Duodenal mucosa (tissue), 2 donors: ENCODE measurements at regions not wholly inside any gene's neighbourhood (a gene's known extent, or its start where the extent isn't known, plus 50 kb on each side); places are given as distances from the start of the nearest gene placed in this dataset.
A peak's percentile ranks its signal among the peaks of the same experiment; 100 is the strongest.

ENCODE experiments used
- H3K27ac ChIP-seq: one replicate; pipeline ENCODE4 v1.7.0; 2013; ENCODE audit warnings: low read depth, low read length
- H3K27me3 ChIP-seq, 2 donors: one replicate each; pipeline ENCODE4 v1.7.0; 2013; ENCODE audit warnings: low read length in 2 of 2, control low read depth in 1 of 2; ENCODE audit not compliant: insufficient read depth in 2 of 2, control insufficient read depth in 1 of 2
- H3K36me3 ChIP-seq, 2 donors: one replicate each; pipeline ENCODE4 v1.7.0; 2013; ENCODE audit warnings: low read length in 2 of 2, control low read depth in 1 of 2; ENCODE audit not compliant: insufficient read depth in 2 of 2, control insufficient read depth in 1 of 2
- H3K4me1 ChIP-seq, 2 donors: one replicate each; pipeline ENCODE4 v1.7.0; 2013; ENCODE audit warnings: low read length in 2 of 2, control low read depth in 1 of 2; ENCODE audit not compliant: insufficient read depth in 2 of 2, control insufficient read depth in 1 of 2
- H3K4me3 ChIP-seq, 2 donors: one replicate each; pipeline ENCODE4 v1.7.0; 2013; ENCODE audit warnings: low read length in 2 of 2, low read depth in 1 of 2
- H3K9ac ChIP-seq, 2 donors: one replicate each; pipeline ENCODE4 v1.7.0; 2013; ENCODE audit warnings: low read length in 2 of 2, low read depth in 1 of 2
- H3K9me3 ChIP-seq, 2 donors: one replicate each; pipeline ENCODE4 v1.7.0; 2013; ENCODE audit warnings: low read length in 2 of 2, control low read depth in 1 of 2; ENCODE audit not compliant: control insufficient read depth in 1 of 2

GRCh38 chr4:123851521-123851920 lies 454.9 kb downstream of the SPRY1 start:
- Histone ChIP-seq H3K4me1 (no peaks in the 10 kb centered on the region), H3K9me3 (no peaks in the 10 kb centered on the region), H3K27me3 (no peaks in the 10 kb centered on the region), H3K4me3 (no peak overlapping the region), H3K27ac (no peak overlapping the region), H3K36me3 (no peaks in the 10 kb centered on the region), H3K9ac (no peak overlapping the region)

GRCh38 chr4:123853651-123854050 lies 457.1 kb downstream of the SPRY1 start:
- no peak overlapping the region for H3K27ac ChIP-seq
- H3K36me3 ChIP-seq, result no peaks in the 10 kb centered on the region
- peaks cover 0 to 8% of the 10 kb centered on the region in 2 donors for H3K4me1 ChIP-seq
- H3K9ac ChIP-seq, result no peak overlapping the region
- no peaks in the 10 kb centered on the region for H3K27me3 ChIP-seq
- H3K9me3 ChIP-seq, result no peaks in the 10 kb centered on the region
- H3K4me3 ChIP-seq, result no peak overlapping the region

GRCh38 chr4:123856689-123857545 lies 460.3 kb downstream of the SPRY1 start:
- peak overlapping the region in 1 of 2 donors; percentile 5 for H3K9ac ChIP-seq
- peak overlapping the region; percentile 38 to 50 for H3K4me3 ChIP-seq
- H3K4me1 ChIP-seq, result peaks cover 0 to 8% of the 10 kb centered on the region in 2 donors
- peak overlapping the region; percentile 4 for H3K27ac ChIP-seq
- no peaks in the 10 kb centered on the region for H3K9me3 ChIP-seq
- no peaks in the 10 kb centered on the region for H3K27me3 ChIP-seq
- H3K36me3 ChIP-seq, result no peaks in the 10 kb centered on the region

- Histone ChIP-seq H3K4me1 (peaks cover 0 to 8% of the 10 kb centered on the region in 2 donors), H3K9ac (no peak overlapping the region), H3K27me3 (no peaks in the 10 kb centered on the region), H3K4me3 (no peak overlapping the region), H3K9me3 (no peaks in the 10 kb centered on the region), H3K27ac (no peak overlapping the region), H3K36me3 (no peaks in the 10 kb centered on the region)
These were observed 461.9 kb downstream of the SPRY1 start for GRCh38 chr4:123858465-123858864.

- H3K4me1 ChIP-seq, result no peaks in the 10 kb centered on the region
- H3K9ac ChIP-seq, result no peak overlapping the region
- H3K4me3 ChIP-seq, result no peak overlapping the region
- H3K27ac ChIP-seq, result no peak overlapping the region
- H3K9me3 ChIP-seq, result no peaks in the 10 kb centered on the region
- no peaks in the 10 kb centered on the region for H3K36me3 ChIP-seq
- no peaks in the 10 kb centered on the region for H3K27me3 ChIP-seq
These were observed 466.2 kb downstream of the SPRY1 start for GRCh38 chr4:123862812-123863211.

GRCh38 chr4:123866796-123867195 lies 470.2 kb downstream of the SPRY1 start:
- Histone ChIP-seq H3K36me3 (no peaks in the 10 kb centered on the region), H3K27me3 (no peaks in the 10 kb centered on the region), H3K9ac (no peak overlapping the region), H3K9me3 (no peaks in the 10 kb centered on the region), H3K4me3 (no peak overlapping the region), H3K27ac (no peak overlapping the region), H3K4me1 (no peaks in the 10 kb centered on the region)

- no peaks in the 10 kb centered on the region for H3K27me3 ChIP-seq
- H3K27ac ChIP-seq, result no peak overlapping the region
- H3K9ac ChIP-seq, result no peak overlapping the region
- no peaks in the 10 kb centered on the region for H3K9me3 ChIP-seq
- H3K36me3 ChIP-seq, result no peaks in the 10 kb centered on the region
- no peak overlapping the region for H3K4me3 ChIP-seq
- no peaks in the 10 kb centered on the region for H3K4me1 ChIP-seq
These were observed 471.5 kb downstream of the SPRY1 start for GRCh38 chr4:123867910-123868587.

GRCh38 chr4:123869286-123870215 lies 473.0 kb downstream of the SPRY1 start:
- Histone ChIP-seq H3K4me1 (no peaks in the 10 kb centered on the region), H3K27ac (no peak overlapping the region), H3K27me3 (no peaks in the 10 kb centered on the region), H3K9me3 (no peaks in the 10 kb centered on the region), H3K36me3 (no peaks in the 10 kb centered on the region), H3K9ac (no peak overlapping the region), H3K4me3 (no peak overlapping the region)

GRCh38 chr4:123870216-123870876 lies 473.8 kb downstream of the SPRY1 start:
- Histone ChIP-seq H3K4me3 (no peak overlapping the region), H3K27me3 (no peaks in the 10 kb centered on the region), H3K4me1 (no peaks in the 10 kb centered on the region), H3K36me3 (no peaks in the 10 kb centered on the region), H3K9me3 (no peaks in the 10 kb centered on the region), H3K9ac (no peak overlapping the region), H3K27ac (no peak overlapping the region)
